HG03045 (cell line): ENCODE measurements at regions not wholly inside any gene's neighbourhood (a gene's known extent, or its start where the extent isn't known, plus 50 kb on each side); places are given as distances from the start of the nearest gene placed in this dataset.

Experiments used
- ATAC-seq: cut with Tn5 transposase; IDR thresholded peaks from one replicate; pipeline ENCODE4 v1.9.1; 2021; ENCODE audit warnings: mild to moderate bottlenecking, moderate library complexity; ENCODE audit not compliant: unreplicated experiment

- no peak for ATAC-seq
Measured at GRCh38 chr7:142606081-142606480, 143.2 kb upstream of the PRSS1 start.

GRCh38 chr7:142604671-142605070, 144.6 kb upstream of the PRSS1 start:
- ATAC-seq, result no peak

- ATAC-seq, result no peak
Measured at GRCh38 chr7:142603870-142604448, 145.3 kb upstream of the PRSS1 start.

GRCh38 chr7:142602756-142603155, 146.5 kb upstream of the PRSS1 start:
- no peak for ATAC-seq

- no peak for ATAC-seq
Measured at GRCh38 chr7:142602183-142602582, 147.1 kb upstream of the PRSS1 start.

GRCh38 chr7:142598297-142598696, 151.0 kb upstream of the PRSS1 start:
- ATAC-seq, result no peak

- no peak for ATAC-seq
Measured at GRCh38 chr7:142597547-142597946, 151.7 kb upstream of the PRSS1 start.

- no peak for ATAC-seq
Measured at GRCh38 chr7:142595816-142596516, 153.3 kb upstream of the PRSS1 start.

- no peak for ATAC-seq
Measured at GRCh38 chr7:142594078-142594477, 155.2 kb upstream of the PRSS1 start.

- ATAC-seq, result no peak
Measured at GRCh38 chr7:142593106-142593505, 156.2 kb upstream of the PRSS1 start.

GRCh38 chr7:142592664-142593063, 156.6 kb upstream of the PRSS1 start:
- no peak for ATAC-seq

- ATAC-seq, result no peak
Measured at GRCh38 chr7:142592231-142592630, 157.0 kb upstream of the PRSS1 start.

GRCh38 chr7:142590830-142591457, 158.3 kb upstream of the PRSS1 start:
- no peak for ATAC-seq

- no peak for ATAC-seq
Measured at GRCh38 chr7:142590077-142590476, 159.2 kb upstream of the PRSS1 start.

- peak; percentile 60 for ATAC-seq
Measured at GRCh38 chr7:142587578-142588191, 161.6 kb upstream of the PRSS1 start.

GRCh38 chr7:142586611-142587010, 162.7 kb upstream of the PRSS1 start:
- ATAC-seq, result no peak

- no peak for ATAC-seq
Measured at GRCh38 chr7:142585425-142585824, 163.8 kb upstream of the PRSS1 start.

- ATAC-seq, result no peak
Measured at GRCh38 chr7:142584765-142585164, 164.5 kb upstream of the PRSS1 start.

- peak; percentile 81 for ATAC-seq
Measured at GRCh38 chr7:142583446-142583845, 165.8 kb upstream of the PRSS1 start.

GRCh38 chr7:142582351-142582750, 166.9 kb upstream of the PRSS1 start:
- no peak for ATAC-seq

GRCh38 chr7:142581341-142581740, 167.9 kb upstream of the PRSS1 start:
- peak; percentile 55 for ATAC-seq

GRCh38 chr7:142579946-142580345, 169.3 kb upstream of the PRSS1 start:
- no peak for ATAC-seq
